ENCODE measurements at regions not wholly inside any gene's neighbourhood (a gene's known extent, or its start where the extent isn't known, plus 50 kb on each side); places are given as distances from the start of the nearest gene placed in this dataset.

DNA sequence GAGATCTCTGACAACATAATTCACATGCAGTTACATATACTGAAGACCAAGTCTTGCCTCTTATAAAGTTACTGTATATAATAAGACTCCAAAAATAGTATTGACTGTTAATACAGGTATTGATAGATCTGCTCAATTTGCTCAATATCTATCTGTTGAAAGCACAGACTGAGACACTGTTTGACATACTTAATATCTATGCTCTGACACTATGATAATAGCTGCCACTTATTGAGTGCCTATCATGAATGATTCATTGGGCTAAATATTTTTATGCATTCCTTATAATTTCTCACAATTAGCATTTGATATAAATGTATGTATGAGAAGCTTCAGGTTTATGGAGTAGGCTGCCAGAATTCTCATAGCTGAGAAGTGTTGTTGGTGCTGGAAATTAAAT, 1600.9 kb upstream of the IGFBP7 start:
- no peak for DNase-seq (ENCODE audit: low read depth in 2 of 3, low spot score in 1 of 3)

DNA sequence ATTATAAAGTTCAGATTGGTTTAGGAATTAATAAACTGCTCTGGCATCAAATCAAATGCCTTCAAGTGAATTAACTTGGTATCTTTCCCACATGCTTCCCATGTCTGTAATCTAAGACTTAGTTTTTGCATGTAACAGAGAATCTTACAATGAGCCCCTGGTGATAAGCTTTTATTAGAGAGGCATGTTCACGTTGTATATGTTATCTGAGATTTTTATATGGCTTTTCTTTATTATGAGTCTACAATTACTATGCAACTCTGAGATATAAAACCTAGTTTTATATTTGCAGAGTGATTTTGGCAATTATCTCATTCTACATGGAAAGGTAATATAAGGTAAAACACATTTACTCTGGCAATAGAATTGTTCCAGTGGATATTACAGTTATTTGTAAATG, 1578.4 kb upstream of the IGFBP7 start:
- DNase-seq (ENCODE audit: low read depth in 2 of 3, low spot score in 1 of 3): no peak

DNA sequence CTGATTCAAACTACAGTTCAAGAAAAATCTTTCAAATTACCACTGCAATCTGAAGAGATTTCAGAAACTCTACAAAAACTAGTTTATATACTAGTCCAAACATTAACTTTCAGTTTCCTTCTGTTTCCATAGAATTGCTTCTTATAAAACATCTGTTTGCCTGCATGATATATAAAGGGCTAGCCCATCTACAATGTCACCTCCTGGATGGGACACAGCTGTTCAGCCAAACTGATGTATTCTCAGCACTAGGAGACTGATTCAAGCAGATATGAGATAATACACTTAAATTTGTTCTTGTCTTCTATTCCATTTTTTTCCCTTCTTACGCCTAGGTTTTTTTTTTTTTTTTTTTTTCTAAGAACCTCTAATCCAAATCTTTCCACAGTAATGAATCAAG, 1569.7 kb upstream of the IGFBP7 start:
- DNase-seq (ENCODE audit: low read depth in 2 of 3, low spot score in 1 of 3): no peak

DNA sequence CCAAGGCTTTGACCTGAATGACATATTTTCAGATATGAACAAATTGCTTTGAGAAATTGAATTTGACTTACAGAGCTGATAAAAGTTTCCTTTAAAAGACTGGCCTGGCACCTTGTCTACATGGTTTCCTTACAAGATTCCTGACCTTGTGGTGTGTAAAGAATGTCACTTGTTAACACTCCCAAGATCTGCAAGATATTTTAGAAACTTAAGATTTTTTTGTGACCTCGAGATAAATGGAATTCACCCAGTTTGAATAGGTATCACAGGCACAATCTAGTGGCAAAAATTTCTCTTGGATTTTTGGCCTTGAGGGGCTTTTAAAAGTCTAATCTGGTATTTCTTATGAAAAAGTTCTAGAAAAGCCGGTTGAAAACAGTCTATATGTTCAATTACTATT, 1568.9 kb upstream of the IGFBP7 start:
- DNase-seq (ENCODE audit: low read depth in 2 of 3, low spot score in 1 of 3): no peak

DNA sequence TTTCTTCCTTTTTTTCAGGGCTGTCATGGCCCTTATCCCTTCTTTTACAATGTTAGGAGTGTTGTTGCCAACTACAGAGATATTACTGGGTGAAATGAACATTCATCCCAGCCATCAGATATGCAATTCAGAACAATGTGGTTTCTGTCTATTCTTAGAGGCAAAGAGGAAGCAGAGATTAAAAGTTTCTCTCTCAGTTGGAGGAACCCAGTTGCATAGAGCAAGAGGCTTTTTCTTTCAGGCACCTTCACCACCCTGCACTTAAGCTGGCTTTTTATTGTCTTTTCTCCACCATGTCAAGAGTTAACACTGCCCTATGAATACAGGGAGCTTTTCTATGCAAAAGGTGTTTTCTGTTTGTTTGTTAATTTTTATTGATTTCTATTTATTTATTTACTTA, 1559.6 kb upstream of the IGFBP7 start:
- DNase-seq (ENCODE audit: low read depth in 2 of 3, low spot score in 1 of 3): no peak

DNA sequence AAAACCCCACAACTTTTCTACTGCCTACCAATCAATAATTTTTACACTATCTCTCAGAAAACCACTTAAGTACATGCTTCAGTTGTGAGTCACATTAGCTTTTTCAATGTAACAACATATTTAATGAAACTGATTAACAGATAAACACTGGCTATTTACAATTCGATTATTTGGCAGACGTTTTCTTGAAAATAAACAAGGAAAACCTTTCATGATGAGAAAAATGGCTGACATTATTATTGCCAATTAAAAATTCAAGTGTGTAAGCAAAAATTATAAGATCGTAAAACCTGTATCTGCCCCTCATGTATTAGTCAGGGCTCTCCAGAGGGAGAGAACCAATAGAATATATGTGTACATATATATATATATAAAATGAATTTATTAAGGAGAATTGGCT, 1555.5 kb upstream of the IGFBP7 start:
- DNase-seq (ENCODE audit: low read depth in 2 of 3, low spot score in 1 of 3): no peak

DNA sequence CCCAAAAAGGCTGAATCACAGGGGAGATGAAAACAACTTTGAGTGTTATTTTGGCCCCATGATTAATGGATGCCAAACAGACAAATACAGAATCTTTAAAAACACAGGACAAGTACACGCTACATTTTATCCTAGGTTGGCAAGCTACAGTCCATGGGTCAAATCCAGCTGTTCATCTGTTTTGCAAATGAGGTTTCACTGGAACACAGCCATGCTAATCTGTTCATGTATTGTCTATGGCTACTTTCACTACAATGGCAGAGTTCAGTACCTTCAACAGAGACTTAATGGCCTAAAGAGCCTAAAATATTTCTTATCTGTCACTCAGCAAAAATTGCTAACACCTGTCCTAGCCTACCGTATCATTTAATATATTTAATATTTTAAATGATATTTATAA, 1548.5 kb upstream of the IGFBP7 start:
- no peak for DNase-seq (ENCODE audit: low read depth in 2 of 3, low spot score in 1 of 3)

DNA sequence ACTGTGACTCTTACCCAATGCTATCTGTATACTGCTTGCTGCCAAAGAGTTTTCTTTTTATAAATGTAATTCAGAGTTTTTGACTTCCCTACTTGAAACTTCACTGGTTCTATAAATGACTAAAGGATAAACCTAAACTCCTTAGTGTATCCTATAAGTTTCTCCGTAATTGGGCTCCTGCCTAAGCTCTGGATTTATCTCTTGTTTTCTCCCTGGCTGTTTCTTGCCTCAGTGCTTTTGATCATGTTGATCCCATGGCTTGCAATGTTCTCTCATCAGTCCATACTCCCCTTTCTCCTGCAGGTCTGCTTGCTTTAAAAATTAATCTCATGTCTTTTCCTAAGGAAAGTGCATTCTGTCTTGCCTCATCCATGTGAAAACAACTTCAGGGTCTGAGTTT, 1543.1 kb upstream of the IGFBP7 start:
- DNase-seq (ENCODE audit: low read depth in 2 of 3, low spot score in 1 of 3): no peak

DNA sequence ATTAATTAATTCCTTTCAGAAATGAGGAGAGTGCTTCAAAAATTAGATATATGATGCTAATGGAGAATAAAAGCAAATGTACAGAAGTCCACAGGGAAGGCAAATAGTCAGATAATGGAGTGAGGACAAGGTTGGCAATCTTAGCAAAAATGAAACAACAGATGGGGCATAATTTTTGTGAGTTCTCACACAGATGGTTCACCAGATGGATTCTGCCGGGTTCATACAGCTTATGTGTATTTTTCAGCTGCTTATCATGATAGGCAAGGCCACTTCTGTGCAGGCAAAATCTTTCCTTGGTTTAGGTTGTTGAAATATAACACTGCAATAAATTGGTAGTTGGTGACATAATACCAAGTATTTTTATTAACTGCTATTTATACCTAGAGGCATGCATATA, 1539.0 kb upstream of the IGFBP7 start:
- DNase-seq (ENCODE audit: low read depth in 2 of 3, low spot score in 1 of 3): no peak

DNA sequence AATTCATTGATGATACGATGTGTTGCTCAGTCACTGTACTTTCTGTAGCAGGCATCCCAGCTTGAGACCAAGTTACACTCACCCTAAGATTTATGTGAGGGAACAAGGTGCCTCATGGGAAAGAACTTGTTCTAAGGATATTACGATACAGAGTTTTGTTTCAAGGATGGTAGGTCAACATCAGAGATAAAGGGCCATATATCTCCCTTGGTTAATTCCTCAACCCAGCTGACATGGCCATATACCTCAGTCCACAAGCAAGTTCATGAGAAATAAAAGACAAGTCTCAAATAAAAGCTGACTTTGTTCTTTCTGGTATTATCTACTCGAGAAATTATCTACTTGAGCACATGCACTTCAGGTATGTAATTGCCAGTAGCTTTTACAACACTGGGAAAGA, 1535.9 kb upstream of the IGFBP7 start:
- no peak for DNase-seq (ENCODE audit: low read depth in 2 of 3, low spot score in 1 of 3)

DNA sequence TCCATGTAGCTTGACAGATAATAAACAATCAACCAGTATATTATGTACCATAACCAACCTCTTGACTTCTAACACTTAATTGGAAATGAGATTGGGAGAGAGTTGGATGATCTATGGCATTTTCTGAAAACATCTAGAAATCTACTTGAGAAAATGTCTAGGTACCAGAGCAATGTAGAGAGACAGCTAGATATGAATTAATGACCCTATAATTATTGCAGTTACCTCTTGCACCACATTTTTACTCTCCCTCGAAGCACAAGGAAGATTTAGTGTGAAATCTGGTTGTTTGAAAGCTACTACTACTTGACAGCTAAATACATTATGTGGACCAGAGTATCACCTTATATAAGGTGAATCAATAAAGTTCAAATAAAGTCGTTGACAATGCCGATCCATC, 1534.4 kb upstream of the IGFBP7 start:
- no peak for DNase-seq (ENCODE audit: low read depth in 2 of 3, low spot score in 1 of 3)

DNA sequence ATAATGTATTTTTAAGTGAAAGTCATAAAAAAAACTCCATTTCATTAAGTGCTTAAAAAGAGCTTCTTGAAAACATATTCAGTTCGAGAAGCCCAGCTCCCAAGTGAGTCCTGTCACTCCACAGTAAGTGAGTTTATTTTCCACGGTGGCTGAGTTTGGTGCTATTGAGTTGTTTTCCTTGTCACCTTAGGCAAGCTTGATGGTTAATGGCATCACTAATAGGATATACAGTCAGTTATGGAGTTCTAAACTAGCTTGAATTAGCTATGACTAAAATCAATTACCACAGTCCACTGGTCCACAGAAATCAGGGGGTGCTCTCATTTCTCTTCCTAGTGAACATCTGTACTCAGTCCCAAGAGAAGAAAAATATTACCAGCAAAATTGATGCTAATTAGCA, 1526.2 kb upstream of the IGFBP7 start:
- no peak for DNase-seq (ENCODE audit: low read depth in 2 of 3, low spot score in 1 of 3)

DNA sequence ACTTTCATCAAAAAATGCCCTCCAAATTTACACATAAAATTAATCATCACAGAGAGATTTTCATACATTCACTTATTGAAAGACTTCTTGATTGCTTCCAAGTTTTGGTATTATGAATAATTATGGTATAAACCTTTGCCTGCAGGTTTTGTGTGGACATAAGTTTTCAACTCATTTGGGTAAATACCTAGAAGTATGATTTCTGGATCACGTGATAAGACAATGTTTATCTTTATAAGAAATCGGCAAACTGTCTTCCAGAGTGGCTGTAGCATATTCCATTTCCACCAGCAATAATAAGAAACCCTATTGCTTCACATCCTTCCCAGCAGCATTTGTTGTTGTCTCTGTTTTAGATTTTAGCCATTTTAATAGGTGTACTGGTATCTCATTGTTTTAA, 1507.0 kb upstream of the IGFBP7 start:
- DNase-seq (ENCODE audit: low read depth in 2 of 3, low spot score in 1 of 3): no peak

DNA sequence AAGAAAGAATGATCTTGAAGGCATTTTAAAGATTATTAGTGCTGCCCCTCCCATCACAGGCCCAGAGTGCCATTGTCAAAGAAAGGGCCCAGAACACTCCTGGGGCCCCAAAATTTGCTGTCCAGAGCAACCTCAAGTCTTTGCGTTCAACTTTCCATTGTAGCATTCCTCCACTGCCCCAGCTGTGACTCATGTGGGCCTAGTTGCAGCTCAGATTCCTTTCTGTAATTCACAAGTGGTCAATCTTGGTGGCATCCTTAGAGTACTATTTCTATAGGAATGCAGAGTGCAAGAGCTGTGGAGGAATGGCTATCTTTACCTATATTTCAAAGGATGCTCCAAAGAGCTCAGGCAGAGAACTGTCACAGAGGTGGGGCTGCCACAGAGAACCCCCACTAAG, 1500.8 kb upstream of the IGFBP7 start:
- DNase-seq (ENCODE audit: low read depth in 2 of 3, low spot score in 1 of 3): no peak

DNA sequence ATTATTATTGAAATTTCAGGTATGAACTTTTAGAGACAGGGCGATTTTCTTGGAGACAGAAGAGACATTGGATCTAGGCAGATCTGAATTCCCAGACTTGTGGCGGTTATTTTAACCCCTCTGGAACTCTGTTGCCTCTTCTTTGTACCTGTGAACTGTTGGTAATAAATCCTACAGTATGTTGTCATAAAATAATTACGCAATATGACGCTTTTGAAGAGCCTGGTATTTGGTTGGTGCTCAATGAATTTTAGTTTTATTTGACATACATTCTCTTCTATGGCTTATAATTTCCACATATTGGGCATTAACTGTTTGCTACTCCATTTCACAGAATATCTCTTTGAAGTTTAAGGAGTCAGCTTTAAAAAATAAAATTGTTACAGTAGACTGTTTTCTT, 1496.1 kb upstream of the IGFBP7 start:
- DNase-seq (ENCODE audit: low read depth in 2 of 3, low spot score in 1 of 3): no peak

DNA sequence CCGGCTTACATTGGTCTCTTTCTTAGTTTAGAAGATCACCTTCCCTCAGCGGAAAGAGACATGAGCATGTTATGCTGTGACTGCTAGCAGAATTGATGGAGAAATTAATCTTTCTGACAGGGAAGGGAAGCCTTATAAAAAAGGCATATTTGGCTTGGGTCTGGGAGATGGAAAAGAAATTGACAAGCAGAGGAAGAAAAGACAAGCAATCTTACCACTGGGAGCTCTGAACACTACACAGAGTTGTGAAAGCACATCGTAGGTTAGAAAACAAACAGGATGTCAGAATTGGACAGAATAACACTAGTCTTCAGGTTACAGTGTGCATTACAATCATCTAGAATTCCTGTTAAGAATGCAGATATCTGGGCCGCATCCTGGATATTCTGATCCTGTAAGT, 1493.8 kb upstream of the IGFBP7 start:
- no peak for DNase-seq (ENCODE audit: low read depth in 2 of 3, low spot score in 1 of 3)

DNA sequence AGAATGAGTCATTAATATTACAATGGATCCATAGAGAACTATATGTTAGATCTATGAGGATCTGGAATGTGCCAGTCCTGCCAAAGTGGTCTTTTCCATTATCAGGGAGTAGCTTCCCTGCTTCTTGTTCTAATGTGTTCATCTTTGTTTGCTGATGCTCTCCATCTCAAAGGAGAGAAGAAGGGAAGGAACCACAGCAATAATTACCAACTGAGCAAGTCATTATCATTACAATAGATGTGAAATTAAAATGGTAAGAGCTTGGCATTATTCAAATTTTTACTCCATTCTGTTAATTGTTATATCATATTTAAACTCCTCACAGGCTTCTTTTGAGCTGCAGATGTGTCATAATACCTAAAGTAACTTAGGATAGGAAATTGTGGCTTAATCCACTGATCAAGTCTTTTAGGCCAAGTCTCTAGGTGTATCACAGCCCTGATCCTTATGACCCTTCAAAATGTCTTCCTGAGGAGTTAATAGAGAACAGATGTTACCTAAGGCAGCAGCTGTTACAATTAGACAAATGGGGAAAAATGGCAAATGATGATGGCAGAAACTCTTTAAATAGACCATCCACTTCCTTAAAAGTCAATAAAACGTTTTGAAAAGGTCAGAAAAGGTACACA, 1492.7 kb upstream of the IGFBP7 start:
- DNase-seq (ENCODE audit: low read depth in 2 of 3, low spot score in 1 of 3): no peak

DNA sequence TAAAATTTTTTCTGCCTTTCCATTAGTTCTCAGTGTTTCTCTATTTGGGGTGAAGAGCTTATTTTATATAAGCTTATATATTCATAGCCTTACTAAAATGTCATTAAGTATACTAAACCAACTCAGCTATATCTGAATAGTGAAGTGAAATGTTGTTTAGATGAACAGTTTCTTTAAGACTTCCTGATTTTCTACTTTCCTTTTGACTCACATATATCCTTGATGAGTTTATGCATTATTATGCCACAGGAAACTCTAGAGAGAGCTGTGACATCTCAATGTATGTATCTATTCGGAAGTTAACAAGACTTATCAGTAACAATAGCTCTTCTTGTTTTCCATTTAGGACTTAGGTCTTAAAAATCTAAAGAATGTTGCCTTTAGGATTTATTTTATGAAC, 1491.8 kb upstream of the IGFBP7 start:
- no peak for DNase-seq (ENCODE audit: low read depth in 2 of 3, low spot score in 1 of 3)

DNA sequence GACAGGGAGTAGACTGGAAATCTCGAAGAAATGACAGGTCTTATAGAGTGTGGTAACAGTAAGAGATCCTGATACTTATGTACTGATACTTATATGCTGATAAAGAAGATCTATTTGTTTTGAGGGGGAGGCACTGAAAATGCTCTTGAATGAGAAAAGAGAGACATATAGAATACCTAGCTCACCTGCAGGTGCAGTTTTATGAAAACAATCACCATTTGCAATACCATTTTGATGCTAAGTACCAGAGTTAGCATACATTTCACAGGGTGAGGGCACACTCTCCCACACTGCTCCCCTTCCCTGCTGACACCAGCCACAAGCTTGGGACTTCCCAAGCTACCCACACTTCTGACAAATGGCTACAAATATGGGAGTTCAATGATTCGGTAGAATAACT, 1490.1 kb upstream of the IGFBP7 start:
- DNase-seq (ENCODE audit: low read depth in 2 of 3, low spot score in 1 of 3): no peak

DNA sequence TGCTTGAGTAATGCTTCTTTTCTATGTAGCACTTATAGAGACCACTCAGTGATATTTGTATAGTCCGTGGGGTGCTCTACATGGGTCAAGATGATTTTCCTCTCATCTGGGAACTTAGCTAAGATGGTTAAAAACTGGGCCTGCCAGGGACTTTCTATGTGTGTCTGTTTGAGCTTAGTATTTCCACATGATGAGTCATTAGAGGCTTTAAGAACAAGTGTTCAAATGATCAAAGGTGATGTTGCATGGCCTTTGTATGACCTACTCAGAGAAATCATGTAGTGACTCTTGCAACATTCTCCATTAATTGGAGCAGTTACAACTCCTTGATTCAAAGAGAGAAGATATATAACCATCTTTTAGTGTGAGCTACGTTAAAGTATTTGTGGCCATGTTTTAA, 1480.5 kb upstream of the IGFBP7 start:
- DNase-seq (ENCODE audit: low read depth in 2 of 3, low spot score in 1 of 3): no peak

DNA sequence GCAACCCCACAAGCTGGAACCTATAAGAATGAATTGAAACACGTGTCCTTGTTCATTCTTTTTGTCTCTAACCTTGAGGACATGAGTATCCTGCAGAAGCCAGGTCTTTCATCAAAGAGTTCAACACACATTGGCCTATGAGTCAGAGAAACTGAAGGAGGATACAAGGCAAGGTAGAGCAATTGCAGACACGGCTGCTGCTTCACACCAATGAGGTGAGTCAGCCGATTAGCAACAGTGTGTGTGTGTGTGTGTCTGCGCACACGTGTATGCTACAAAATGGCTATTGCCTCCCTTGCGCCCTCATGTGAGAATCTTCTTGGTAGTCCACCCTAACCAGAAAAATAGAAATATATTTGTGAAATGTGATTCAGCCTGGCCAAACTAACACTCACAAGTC, 1477.7 kb upstream of the IGFBP7 start:
- DNase-seq (ENCODE audit: low read depth in 2 of 3, low spot score in 1 of 3): no peak

DNA sequence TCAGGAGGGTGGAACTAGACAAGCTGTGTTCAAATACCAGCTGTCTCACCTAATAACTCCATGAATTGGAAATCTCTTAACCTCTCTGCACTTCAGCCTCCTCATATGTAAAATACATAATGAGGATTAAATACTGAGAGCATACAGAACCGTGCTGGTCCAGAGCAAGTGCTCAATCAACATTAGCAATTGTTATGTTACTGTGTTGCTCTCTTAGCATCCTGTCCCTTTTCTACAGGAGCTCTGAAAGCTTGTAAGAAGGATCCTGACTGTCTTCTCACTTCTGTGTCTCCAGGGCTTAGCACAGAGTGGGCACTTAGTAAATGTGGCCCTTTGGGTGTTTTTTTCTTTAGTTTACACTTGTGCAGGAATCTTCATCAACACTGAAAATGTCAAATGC, 1456.1 kb upstream of the IGFBP7 start:
- DNase-seq (ENCODE audit: low read depth in 2 of 3, low spot score in 1 of 3): no peak

DNA sequence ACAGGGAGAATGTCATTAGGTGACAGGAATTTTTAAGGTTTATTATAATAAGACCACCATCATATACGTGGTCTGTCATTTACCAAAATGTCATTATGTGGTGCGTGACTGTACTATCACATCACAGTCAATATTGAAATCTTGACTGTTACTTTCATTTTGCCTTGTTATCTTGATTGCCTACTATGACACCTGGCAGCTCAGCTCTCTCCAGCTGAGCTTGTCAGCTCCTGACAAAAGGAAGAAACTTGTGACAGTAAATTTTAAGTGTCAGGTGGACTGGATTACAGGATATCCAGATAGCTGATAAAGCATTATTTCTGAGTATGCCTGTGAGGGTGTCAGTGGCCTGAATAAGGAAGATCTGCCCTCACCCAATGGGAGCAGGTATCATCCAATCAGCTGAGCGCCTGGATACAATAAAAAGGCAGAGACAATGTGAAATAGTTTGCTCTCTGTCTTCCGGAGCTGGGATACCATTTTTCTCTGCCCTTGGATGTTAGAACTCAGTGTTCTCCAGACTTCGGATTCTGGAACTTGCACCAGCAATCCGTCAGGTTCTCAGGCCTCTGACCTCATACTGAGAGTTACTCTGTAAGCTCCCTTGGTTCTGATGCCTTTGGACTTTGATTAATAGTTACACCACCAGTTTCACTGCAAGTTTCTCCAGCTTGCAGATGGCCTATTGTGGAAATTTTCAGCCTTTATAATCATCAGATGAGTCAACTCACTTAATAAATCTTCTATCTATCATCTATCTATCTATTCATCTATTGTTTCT, 1454.7 kb upstream of the IGFBP7 start:
- no peak for DNase-seq (ENCODE audit: low read depth in 2 of 3, low spot score in 1 of 3)
